Epithelial cell of prostate (primary cell): ENCODE measurements at regions not wholly inside any gene's neighbourhood (a gene's known extent, or its start where the extent isn't known, plus 50 kb on each side); places are given as distances from the start of the nearest gene placed in this dataset.

Experiments
- DNase-seq: peaks from one replicate; pipeline ENCODE4 v3.0.0-alpha.2; 2011; ENCODE audit warnings: low read depth, low spot score
- H3K27ac ChIP-seq: fragments of 450-650 bp; 2 replicates; pipeline ENCODE4 v1.5.1; 2017; ENCODE audit warnings: mild to moderate bottlenecking

GRCh38 chr18:78554944-78555608, 424.5 kb upstream of the SALL3 start:
- DNase-seq = no peak
- no peak overlapping the region for H3K27ac ChIP-seq

- no peak overlapping the region for H3K27ac ChIP-seq
- no peak for DNase-seq
These were observed 422.2 kb upstream of the SALL3 start for GRCh38 chr18:78557371-78557770.

- no peak overlapping the region for H3K27ac ChIP-seq
- no peak for DNase-seq
These were observed 421.4 kb upstream of the SALL3 start for GRCh38 chr18:78558101-78558810.

GRCh38 chr18:78558948-78559347, 420.7 kb upstream of the SALL3 start:
- H3K27ac ChIP-seq = no peak overlapping the region
- no peak for DNase-seq

GRCh38 chr18:78559584-78559983, 420.0 kb upstream of the SALL3 start:
- no peak for DNase-seq
- H3K27ac ChIP-seq = no peak overlapping the region

GRCh38 chr18:78561757-78562510, 417.7 kb upstream of the SALL3 start:
- DNase-seq = no peak
- no peak overlapping the region for H3K27ac ChIP-seq

- DNase-seq = no peak
- H3K27ac ChIP-seq = no peak overlapping the region
These were observed 417.1 kb upstream of the SALL3 start for GRCh38 chr18:78562531-78562961.

GRCh38 chr18:78563110-78563509, 416.5 kb upstream of the SALL3 start:
- H3K27ac ChIP-seq = no peak overlapping the region
- DNase-seq = no peak

- no peak overlapping the region for H3K27ac ChIP-seq
- no peak for DNase-seq
These were observed 415.6 kb upstream of the SALL3 start for GRCh38 chr18:78564030-78564429.

- no peak overlapping the region for H3K27ac ChIP-seq
- no peak for DNase-seq
These were observed 415.1 kb upstream of the SALL3 start for GRCh38 chr18:78564518-78564917.

- no peak for DNase-seq
These were observed 414.4 kb upstream of the SALL3 start for GRCh38 chr18:78565240-78565639.

GRCh38 chr18:78566065-78566464, 413.6 kb upstream of the SALL3 start:
- H3K27ac ChIP-seq = no peak overlapping the region
- DNase-seq = no peak

More at GRCh38 chr18:78565240-78565639, 414.4 kb upstream of the SALL3 start:
- H3K27ac ChIP-seq = no peak overlapping the region

- no peak overlapping the region for H3K27ac ChIP-seq
- DNase-seq = no peak
These were observed 412.9 kb upstream of the SALL3 start for GRCh38 chr18:78566720-78567119.

- no peak overlapping the region for H3K27ac ChIP-seq
- DNase-seq = no peak
These were observed 408.4 kb upstream of the SALL3 start for GRCh38 chr18:78571063-78571785.

GRCh38 chr18:78571831-78572347, 407.7 kb upstream of the SALL3 start:
- no peak for DNase-seq

GRCh38 chr18:78573773-78574172, 405.8 kb upstream of the SALL3 start:
- no peak for DNase-seq
- no peak overlapping the region for H3K27ac ChIP-seq

More at GRCh38 chr18:78571831-78572347, 407.7 kb upstream of the SALL3 start:
- H3K27ac ChIP-seq = no peak overlapping the region

GRCh38 chr18:78576967-78577366, 402.7 kb upstream of the SALL3 start:
- DNase-seq = no peak

GRCh38 chr18:78579449-78579848, 400.2 kb upstream of the SALL3 start:
- no peak overlapping the region for H3K27ac ChIP-seq
- DNase-seq = no peak

More at GRCh38 chr18:78576967-78577366, 402.7 kb upstream of the SALL3 start:
- no peak overlapping the region for H3K27ac ChIP-seq

- DNase-seq = no peak
- H3K27ac ChIP-seq = no peak overlapping the region
These were observed 399.6 kb upstream of the SALL3 start for GRCh38 chr18:78579854-78580577.
